ENCODE measurements at regions not wholly inside any gene's neighbourhood (a gene's known extent, or its start where the extent isn't known, plus 50 kb on each side); places are given as distances from the start of the nearest gene placed in this dataset.

DNA sequence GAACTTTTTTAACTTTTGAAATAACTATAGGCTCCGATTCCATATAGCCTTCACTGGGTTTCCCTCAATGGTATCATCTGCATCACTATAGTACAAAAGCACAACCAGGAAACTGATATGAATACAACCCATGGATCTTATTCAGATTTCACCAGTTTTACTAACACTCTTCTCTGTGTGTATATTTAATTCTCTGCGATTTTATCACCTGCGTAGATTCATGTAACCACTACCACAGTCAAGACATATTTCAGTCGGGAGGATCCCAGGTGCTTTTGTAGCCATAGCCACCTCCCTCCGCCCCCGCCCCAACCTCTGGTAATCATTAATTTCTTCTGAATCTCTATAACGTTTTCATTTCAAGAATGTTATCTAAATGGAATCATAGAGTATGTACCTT, 82.8 kb upstream of the C7orf33 start:
- TF ChIP-seq, protein P1, sequence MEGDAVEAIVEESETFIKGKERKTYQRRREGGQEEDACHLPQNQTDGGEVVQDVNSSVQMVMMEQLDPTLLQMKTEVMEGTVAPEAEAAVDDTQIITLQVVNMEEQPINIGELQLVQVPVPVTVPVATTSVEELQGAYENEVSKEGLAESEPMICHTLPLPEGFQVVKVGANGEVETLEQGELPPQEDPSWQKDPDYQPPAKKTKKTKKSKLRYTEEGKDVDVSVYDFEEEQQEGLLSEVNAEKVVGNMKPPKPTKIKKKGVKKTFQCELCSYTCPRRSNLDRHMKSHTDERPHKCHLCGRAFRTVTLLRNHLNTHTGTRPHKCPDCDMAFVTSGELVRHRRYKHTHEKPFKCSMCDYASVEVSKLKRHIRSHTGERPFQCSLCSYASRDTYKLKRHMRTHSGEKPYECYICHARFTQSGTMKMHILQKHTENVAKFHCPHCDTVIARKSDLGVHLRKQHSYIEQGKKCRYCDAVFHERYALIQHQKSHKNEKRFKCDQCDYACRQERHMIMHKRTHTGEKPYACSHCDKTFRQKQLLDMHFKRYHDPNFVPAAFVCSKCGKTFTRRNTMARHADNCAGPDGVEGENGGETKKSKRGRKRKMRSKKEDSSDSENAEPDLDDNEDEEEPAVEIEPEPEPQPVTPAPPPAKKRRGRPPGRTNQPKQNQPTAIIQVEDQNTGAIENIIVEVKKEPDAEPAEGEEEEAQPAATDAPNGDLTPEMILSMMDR (IDR thresholded peaks at IDR 0.05) = no peak
- no peak for TF ChIP-seq POLR2A (IDR thresholded peaks at IDR 0.05)

All from body of pancreas (tissue), 4 donors.